ENCODE measurements at regions not wholly inside any gene's neighbourhood (a gene's known extent, or its start where the extent isn't known, plus 50 kb on each side); places are given as distances from the start of the nearest gene placed in this dataset.

- TF ChIP-seq, protein P1, sequence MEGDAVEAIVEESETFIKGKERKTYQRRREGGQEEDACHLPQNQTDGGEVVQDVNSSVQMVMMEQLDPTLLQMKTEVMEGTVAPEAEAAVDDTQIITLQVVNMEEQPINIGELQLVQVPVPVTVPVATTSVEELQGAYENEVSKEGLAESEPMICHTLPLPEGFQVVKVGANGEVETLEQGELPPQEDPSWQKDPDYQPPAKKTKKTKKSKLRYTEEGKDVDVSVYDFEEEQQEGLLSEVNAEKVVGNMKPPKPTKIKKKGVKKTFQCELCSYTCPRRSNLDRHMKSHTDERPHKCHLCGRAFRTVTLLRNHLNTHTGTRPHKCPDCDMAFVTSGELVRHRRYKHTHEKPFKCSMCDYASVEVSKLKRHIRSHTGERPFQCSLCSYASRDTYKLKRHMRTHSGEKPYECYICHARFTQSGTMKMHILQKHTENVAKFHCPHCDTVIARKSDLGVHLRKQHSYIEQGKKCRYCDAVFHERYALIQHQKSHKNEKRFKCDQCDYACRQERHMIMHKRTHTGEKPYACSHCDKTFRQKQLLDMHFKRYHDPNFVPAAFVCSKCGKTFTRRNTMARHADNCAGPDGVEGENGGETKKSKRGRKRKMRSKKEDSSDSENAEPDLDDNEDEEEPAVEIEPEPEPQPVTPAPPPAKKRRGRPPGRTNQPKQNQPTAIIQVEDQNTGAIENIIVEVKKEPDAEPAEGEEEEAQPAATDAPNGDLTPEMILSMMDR (IDR thresholded peaks at IDR 0.05; ENCODE audit: poor library complexity), result no peak
- TF ChIP-seq EZH2phosphoT487 (IDR thresholded peaks at IDR 0.05; ENCODE audit: low read depth, severe bottlenecking, unreplicated experiment) (no peak), EZH2 (IDR thresholded peaks at IDR 0.05; ENCODE audit: borderline replicate concordance) (no peak)
Observed at GRCh38 chr17:72590882-72591281, 470.1 kb downstream of the SOX9 start.
